ENCODE measurements at regions not wholly inside any gene's neighbourhood (a gene's known extent, or its start where the extent isn't known, plus 50 kb on each side); places are given as distances from the start of the nearest gene placed in this dataset.

GRCh38 chr14:64643709-64644108, 60.5 kb upstream of the PLEKHG3 start:
- peaks cover 58% of the 10 kb centered on the region for H3K4me1 Mint-ChIP-seq (ENCODE audit: low read depth, unreplicated experiment)
- H3K4me3 Mint-ChIP-seq (ENCODE audit: unreplicated experiment) = no peak overlapping the region
- CTCF ChIA-PET = no interaction called here
- no TSS peak for BruUV-seq (replicated peaks)
- intact Hi-C loops (cut with micrococcal nuclease; ENCODE audit: unreplicated experiment) = loop anchor here (2.0 kb wide), 2 partner anchors 61 to 103 kb away; partner anchors contain the start of genes HSPA2 and PLEKHG3
- H3K27me3 ChIP-seq (replicated peaks; ENCODE audit: control insufficient read depth, insufficient read depth, low read length) = no peaks in the 10 kb centered on the region
- no peak for DNase-seq
- H3K4me3 ChIP-seq (ENCODE audit: low read depth, low read length) = no peak overlapping the region
- H3K27me3 Mint-ChIP-seq (ENCODE audit: insufficient read depth, unreplicated experiment) = no peaks in the 10 kb centered on the region
- TF ChIP-seq, protein P1, sequence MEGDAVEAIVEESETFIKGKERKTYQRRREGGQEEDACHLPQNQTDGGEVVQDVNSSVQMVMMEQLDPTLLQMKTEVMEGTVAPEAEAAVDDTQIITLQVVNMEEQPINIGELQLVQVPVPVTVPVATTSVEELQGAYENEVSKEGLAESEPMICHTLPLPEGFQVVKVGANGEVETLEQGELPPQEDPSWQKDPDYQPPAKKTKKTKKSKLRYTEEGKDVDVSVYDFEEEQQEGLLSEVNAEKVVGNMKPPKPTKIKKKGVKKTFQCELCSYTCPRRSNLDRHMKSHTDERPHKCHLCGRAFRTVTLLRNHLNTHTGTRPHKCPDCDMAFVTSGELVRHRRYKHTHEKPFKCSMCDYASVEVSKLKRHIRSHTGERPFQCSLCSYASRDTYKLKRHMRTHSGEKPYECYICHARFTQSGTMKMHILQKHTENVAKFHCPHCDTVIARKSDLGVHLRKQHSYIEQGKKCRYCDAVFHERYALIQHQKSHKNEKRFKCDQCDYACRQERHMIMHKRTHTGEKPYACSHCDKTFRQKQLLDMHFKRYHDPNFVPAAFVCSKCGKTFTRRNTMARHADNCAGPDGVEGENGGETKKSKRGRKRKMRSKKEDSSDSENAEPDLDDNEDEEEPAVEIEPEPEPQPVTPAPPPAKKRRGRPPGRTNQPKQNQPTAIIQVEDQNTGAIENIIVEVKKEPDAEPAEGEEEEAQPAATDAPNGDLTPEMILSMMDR (IDR thresholded peaks at IDR 0.05; ENCODE audit: insufficient read depth in 1 of 2, low read depth in 1 of 2, low read length in 1 of 2, severe bottlenecking in 1 of 2, unreplicated experiment in 1 of 2) = no peak
- H3K9me3 Mint-ChIP-seq (ENCODE audit: unreplicated experiment) = no peaks in the 10 kb centered on the region
- POLR2A ChIA-PET = no interaction called here
- peak overlapping the region; percentile 99 for H3K27ac Mint-ChIP-seq (ENCODE audit: unreplicated experiment)
- H3K36me3 Mint-ChIP-seq (ENCODE audit: insufficient read depth, unreplicated experiment) = peaks cover 11% of the 10 kb centered on the region
- H3K9me3 ChIP-seq = no peaks in the 10 kb centered on the region
- H3K4me1 ChIP-seq = peaks cover 70% of the 10 kb centered on the region
- H3K36me3 ChIP-seq (ENCODE audit: control insufficient read depth, insufficient read depth, low read length) = no peaks in the 10 kb centered on the region

DNA sequence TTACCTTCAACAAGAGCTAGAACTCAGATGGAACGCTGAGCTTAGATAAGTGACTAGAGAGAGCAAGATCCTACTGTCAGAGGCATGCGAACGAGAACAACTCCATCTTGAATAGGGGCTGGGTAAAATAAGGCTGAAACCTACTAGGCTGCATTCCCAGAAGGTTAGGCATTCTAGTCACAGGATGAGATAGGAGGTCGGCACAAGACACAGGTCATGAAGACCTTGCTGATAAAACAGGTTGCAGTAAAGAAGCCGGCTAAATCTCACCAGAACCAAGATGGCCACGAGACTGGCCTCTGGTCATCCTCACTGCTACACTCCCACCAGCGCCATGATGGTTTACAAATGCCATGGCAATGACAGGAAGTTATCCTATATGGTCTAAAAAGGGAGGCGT, 59.6 kb upstream of the PLEKHG3 start:
- no peak overlapping the region for H3K4me3 ChIP-seq (ENCODE audit: low read depth, low read length)
- Mint-ChIP-seq H3K9me3 (ENCODE audit: unreplicated experiment) (no peaks in the 10 kb centered on the region), H3K27ac (ENCODE audit: unreplicated experiment) (peak overlapping the region; percentile 99), H3K36me3 (ENCODE audit: insufficient read depth, unreplicated experiment) (peaks cover 11% of the 10 kb centered on the region), H3K4me3 (ENCODE audit: unreplicated experiment) (peak overlapping the region; percentile 45), H3K4me1 (ENCODE audit: low read depth, unreplicated experiment) (peaks cover 57% of the 10 kb centered on the region), H3K27me3 (ENCODE audit: insufficient read depth, unreplicated experiment) (no peaks in the 10 kb centered on the region)
- H3K9me3 ChIP-seq = no peaks in the 10 kb centered on the region
- intact Hi-C loops (cut with micrococcal nuclease; ENCODE audit: unreplicated experiment) = loop anchor here (2.0 kb wide), 2 partner anchors 60 to 104 kb away; partner anchors contain the start of genes HSPA2 and PLEKHG3
- H3K4me1 ChIP-seq = peaks cover 77% of the 10 kb centered on the region
- BruUV-seq (replicated peaks) = no TSS peak
- POLR2A ChIA-PET = interaction anchor here (1.2 kb wide), 2 partner anchors 15 to 257 kb away, joined by 3 to 4 read pairs; partner anchors contain the start of gene MTHFD1
- CTCF ChIA-PET = interaction anchor here (1.3 to 1.5 kb wide), 2 partner anchors 8 to 134 kb away, joined by 5 to 11 read pairs; no protein-coding TSS in a partner anchor
- no peaks in the 10 kb centered on the region for H3K27me3 ChIP-seq (replicated peaks; ENCODE audit: control insufficient read depth, insufficient read depth, low read length)
- TF ChIP-seq, protein P1 (IDR thresholded peaks at IDR 0.05; ENCODE audit: insufficient read depth in 1 of 2, low read depth in 1 of 2, low read length in 1 of 2, severe bottlenecking in 1 of 2, unreplicated experiment in 1 of 2) = no peak
- H3K36me3 ChIP-seq (ENCODE audit: control insufficient read depth, insufficient read depth, low read length) = no peaks in the 10 kb centered on the region
- no peak for DNase-seq

- intact Hi-C loops (cut with micrococcal nuclease; ENCODE audit: unreplicated experiment) = loop anchor here (2.0 kb wide), 2 partner anchors 59 to 105 kb away; partner anchors contain the start of genes HSPA2 and PLEKHG3
- Mint-ChIP-seq H3K36me3 (ENCODE audit: insufficient read depth, unreplicated experiment) (peaks cover 11% of the 10 kb centered on the region), H3K27ac (ENCODE audit: unreplicated experiment) (peak overlapping the region; percentile 99), H3K9me3 (ENCODE audit: unreplicated experiment) (no peaks in the 10 kb centered on the region), H3K4me3 (ENCODE audit: unreplicated experiment) (peak overlapping the region; percentile 45), H3K27me3 (ENCODE audit: insufficient read depth, unreplicated experiment) (no peaks in the 10 kb centered on the region), H3K4me1 (ENCODE audit: low read depth, unreplicated experiment) (peaks cover 61% of the 10 kb centered on the region)
- no TSS peak for BruUV-seq (replicated peaks)
- no peaks in the 10 kb centered on the region for H3K9me3 ChIP-seq
- no peaks in the 10 kb centered on the region for H3K27me3 ChIP-seq (replicated peaks; ENCODE audit: control insufficient read depth, insufficient read depth, low read length)
- H3K4me1 ChIP-seq = peaks cover 78% of the 10 kb centered on the region
- POLR2A ChIA-PET = interaction anchor here (0.5 to 1.2 kb wide), 8 partner anchors 16 to 257 kb away, joined by 3 to 6 read pairs (median 4); partner anchors contain the start of genes HSPA2, MTHFD1 and PLEKHG3
- H3K4me3 ChIP-seq (ENCODE audit: low read depth, low read length) = no peak overlapping the region
- DNase-seq = peak; percentile 74 to 84
- CTCF ChIA-PET = interaction anchor here (0.8 to 1.5 kb wide), 3 partner anchors 9 to 134 kb away, joined by 3 to 11 read pairs (median 5); no protein-coding TSS in a partner anchor
- H3K36me3 ChIP-seq (ENCODE audit: control insufficient read depth, insufficient read depth, low read length) = no peaks in the 10 kb centered on the region
- TF ChIP-seq, protein P1 (IDR thresholded peaks at IDR 0.05; ENCODE audit: insufficient read depth in 1 of 2, low read depth in 1 of 2, low read length in 1 of 2, severe bottlenecking in 1 of 2, unreplicated experiment in 1 of 2) = no peak
Observed at GRCh38 chr14:64645220-64645892, 58.9 kb upstream of the PLEKHG3 start.

Data from Caco-2 (cell line).